ENCODE measurements at regions not wholly inside any gene's neighbourhood (a gene's known extent, or its start where the extent isn't known, plus 50 kb on each side); places are given as distances from the start of the nearest gene placed in this dataset.

- Histone ChIP-seq H3K27me3 (ENCODE audit: control insufficient read depth in 5 of 5, insufficient read depth in 4 of 5, low read length in 5 of 5) (no peaks in the 10 kb centered on the region), H3K9ac (ENCODE audit: low read length in 5 of 5) (no peak overlapping the region), H3K36me3 (ENCODE audit: control insufficient read depth in 5 of 5, insufficient read depth in 5 of 5, low read length in 5 of 5) (no peaks in the 10 kb centered on the region), H3K9me3 (ENCODE audit: control insufficient read depth in 5 of 5, low read length in 5 of 5) (peaks cover 0 to 2% (median 0%) of the 10 kb centered on the region in 5 donors), H3K27ac (ENCODE audit: low read depth, low read length) (no peak overlapping the region), H3K4me1 (ENCODE audit: control insufficient read depth in 5 of 5, insufficient read depth in 5 of 5, low read length in 5 of 5) (no peaks in the 10 kb centered on the region), H3K4me3 (ENCODE audit: low read depth in 1 of 5, low read length in 5 of 5) (no peak overlapping the region)
Observed at GRCh38 chr6:100271202-100271601, 193.5 kb downstream of the SIM1 start.

DNA sequence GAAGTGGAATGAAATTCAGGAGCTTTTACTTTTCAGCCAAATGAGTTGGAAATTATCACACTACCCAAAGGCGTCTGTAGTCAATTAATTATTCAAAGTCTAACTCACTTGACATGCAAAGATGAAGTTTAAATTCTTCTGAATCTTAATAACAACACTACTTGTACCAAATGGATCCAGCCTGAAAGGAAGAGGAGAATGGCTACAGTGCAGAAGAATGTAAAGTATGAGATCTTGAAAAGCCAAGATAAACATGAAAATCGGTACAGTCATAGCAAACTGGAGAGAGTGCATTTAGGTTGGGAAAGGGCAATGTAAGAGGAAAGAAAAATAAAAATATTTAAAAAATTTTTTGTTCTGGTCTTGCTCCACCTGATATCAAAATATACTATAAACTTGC lies 195.5 kb downstream of the SIM1 start:
- H3K27me3 ChIP-seq (ENCODE audit: control insufficient read depth in 5 of 5, insufficient read depth in 4 of 5, low read length in 5 of 5), result no peaks in the 10 kb centered on the region
- H3K36me3 ChIP-seq (ENCODE audit: control insufficient read depth in 5 of 5, insufficient read depth in 5 of 5, low read length in 5 of 5), result no peaks in the 10 kb centered on the region
- no peak overlapping the region for H3K4me3 ChIP-seq (ENCODE audit: low read depth in 1 of 5, low read length in 5 of 5)
- H3K9ac ChIP-seq (ENCODE audit: low read length in 5 of 5), result no peak overlapping the region
- peaks cover 0 to 2% (median 0%) of the 10 kb centered on the region in 5 donors for H3K9me3 ChIP-seq (ENCODE audit: control insufficient read depth in 5 of 5, low read length in 5 of 5)
- no peak overlapping the region for H3K27ac ChIP-seq (ENCODE audit: low read depth, low read length)
- H3K4me1 ChIP-seq (ENCODE audit: control insufficient read depth in 5 of 5, insufficient read depth in 5 of 5, low read length in 5 of 5), result no peaks in the 10 kb centered on the region

- no peak overlapping the region for H3K9ac ChIP-seq (ENCODE audit: low read length in 5 of 5)
- H3K27me3 ChIP-seq (ENCODE audit: control insufficient read depth in 5 of 5, insufficient read depth in 4 of 5, low read length in 5 of 5), result no peaks in the 10 kb centered on the region
- no peaks in the 10 kb centered on the region for H3K36me3 ChIP-seq (ENCODE audit: control insufficient read depth in 5 of 5, insufficient read depth in 5 of 5, low read length in 5 of 5)
- peaks cover 0 to 2% (median 0%) of the 10 kb centered on the region in 5 donors for H3K9me3 ChIP-seq (ENCODE audit: control insufficient read depth in 5 of 5, low read length in 5 of 5)
- no peak overlapping the region for H3K4me3 ChIP-seq (ENCODE audit: low read depth in 1 of 5, low read length in 5 of 5)
- no peaks in the 10 kb centered on the region for H3K4me1 ChIP-seq (ENCODE audit: control insufficient read depth in 5 of 5, insufficient read depth in 5 of 5, low read length in 5 of 5)
- no peak overlapping the region for H3K27ac ChIP-seq (ENCODE audit: low read depth, low read length)
Observed at GRCh38 chr6:100268326-100268725, 196.4 kb downstream of the SIM1 start.

DNA sequence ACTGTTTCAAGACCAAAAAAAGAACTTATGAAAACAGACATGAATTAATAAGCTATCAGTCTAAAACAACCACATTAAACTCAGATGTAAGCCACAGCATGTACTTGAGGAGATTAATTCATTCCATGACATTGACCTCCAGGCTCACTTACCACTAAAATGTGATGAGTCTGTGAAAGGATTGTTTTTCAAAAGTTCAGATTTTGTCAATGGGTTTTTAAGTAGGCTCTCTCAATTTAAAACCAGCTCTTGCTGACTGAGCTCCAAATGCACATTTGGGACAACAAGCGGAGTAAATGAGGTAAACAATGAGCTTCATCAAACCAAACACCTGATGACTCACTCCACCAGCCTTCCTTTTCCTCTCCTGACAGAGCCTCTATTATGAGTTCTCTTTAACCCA lies 197.0 kb downstream of the SIM1 start:
- Histone ChIP-seq H3K4me3 (ENCODE audit: low read depth in 1 of 5, low read length in 5 of 5) (no peak overlapping the region), H3K9ac (ENCODE audit: low read length in 5 of 5) (no peak overlapping the region), H3K36me3 (ENCODE audit: control insufficient read depth in 5 of 5, insufficient read depth in 5 of 5, low read length in 5 of 5) (no peaks in the 10 kb centered on the region), H3K4me1 (ENCODE audit: control insufficient read depth in 5 of 5, insufficient read depth in 5 of 5, low read length in 5 of 5) (no peaks in the 10 kb centered on the region), H3K9me3 (ENCODE audit: control insufficient read depth in 5 of 5, low read length in 5 of 5) (peaks cover 0 to 2% (median 0%) of the 10 kb centered on the region in 5 donors), H3K27me3 (ENCODE audit: control insufficient read depth in 5 of 5, insufficient read depth in 4 of 5, low read length in 5 of 5) (no peaks in the 10 kb centered on the region), H3K27ac (ENCODE audit: low read depth, low read length) (no peak overlapping the region)

GRCh38 chr6:100266494-100267401 lies 198.0 kb downstream of the SIM1 start:
- no peak overlapping the region for H3K9ac ChIP-seq (ENCODE audit: low read length in 5 of 5)
- H3K36me3 ChIP-seq (ENCODE audit: control insufficient read depth in 5 of 5, insufficient read depth in 5 of 5, low read length in 5 of 5), result no peaks in the 10 kb centered on the region
- H3K4me3 ChIP-seq (ENCODE audit: low read depth in 1 of 5, low read length in 5 of 5), result no peak overlapping the region
- no peaks in the 10 kb centered on the region for H3K4me1 ChIP-seq (ENCODE audit: control insufficient read depth in 5 of 5, insufficient read depth in 5 of 5, low read length in 5 of 5)
- peaks cover 0 to 2% (median 0%) of the 10 kb centered on the region in 5 donors for H3K9me3 ChIP-seq (ENCODE audit: control insufficient read depth in 5 of 5, low read length in 5 of 5)
- H3K27me3 ChIP-seq (ENCODE audit: control insufficient read depth in 5 of 5, insufficient read depth in 4 of 5, low read length in 5 of 5), result no peaks in the 10 kb centered on the region
- no peak overlapping the region for H3K27ac ChIP-seq (ENCODE audit: low read depth, low read length)

DNA sequence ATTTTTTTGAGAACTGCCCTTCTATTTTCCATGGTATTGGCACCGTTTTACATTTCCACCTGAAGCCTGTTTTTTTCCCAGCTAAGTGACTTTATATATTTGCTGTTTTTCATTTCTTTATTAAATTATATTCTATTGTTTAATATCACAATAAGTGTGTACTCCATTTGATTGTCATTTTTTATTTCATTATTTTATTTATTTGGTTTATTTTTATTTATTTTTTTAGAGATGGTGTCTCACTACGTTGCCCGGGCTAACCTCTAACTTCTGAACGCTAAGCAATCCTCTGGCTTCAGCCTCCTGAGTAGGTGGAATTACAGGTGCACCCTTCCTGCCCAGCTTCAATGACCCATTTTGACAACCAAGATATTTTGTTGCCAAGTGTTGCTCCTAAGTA lies 202.6 kb downstream of the SIM1 start:
- H3K27me3 ChIP-seq (ENCODE audit: control insufficient read depth in 5 of 5, insufficient read depth in 4 of 5, low read length in 5 of 5), result no peaks in the 10 kb centered on the region
- H3K36me3 ChIP-seq (ENCODE audit: control insufficient read depth in 5 of 5, insufficient read depth in 5 of 5, low read length in 5 of 5), result no peaks in the 10 kb centered on the region
- H3K9me3 ChIP-seq (ENCODE audit: control insufficient read depth in 5 of 5, low read length in 5 of 5), result no peaks in the 10 kb centered on the region
- no peak overlapping the region for H3K4me3 ChIP-seq (ENCODE audit: low read depth in 1 of 5, low read length in 5 of 5)
- no peak overlapping the region for H3K9ac ChIP-seq (ENCODE audit: low read length in 5 of 5)
- H3K27ac ChIP-seq (ENCODE audit: low read depth, low read length), result no peak overlapping the region
- H3K4me1 ChIP-seq (ENCODE audit: control insufficient read depth in 5 of 5, insufficient read depth in 5 of 5, low read length in 5 of 5), result no peaks in the 10 kb centered on the region

DNA sequence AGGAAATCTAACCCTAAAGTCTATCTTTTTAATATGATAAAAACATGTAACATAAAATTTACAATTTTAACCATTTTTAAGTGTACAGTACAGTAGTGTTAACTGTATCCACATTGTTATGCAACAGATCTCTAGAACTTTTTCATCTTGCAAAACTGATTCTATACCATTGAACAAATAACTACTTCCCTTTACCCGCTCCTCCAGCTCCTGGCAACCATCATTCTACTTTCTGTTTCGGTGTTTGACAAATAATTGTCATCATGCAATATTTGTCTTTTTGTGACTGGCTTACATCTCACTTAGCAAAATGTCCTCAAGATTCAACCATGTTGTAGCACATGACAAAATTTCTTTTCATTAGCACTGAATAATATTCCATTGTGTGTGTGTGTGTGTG lies 203.2 kb downstream of the SIM1 start:
- no peaks in the 10 kb centered on the region for H3K27me3 ChIP-seq (ENCODE audit: control insufficient read depth in 5 of 5, insufficient read depth in 4 of 5, low read length in 5 of 5)
- H3K4me3 ChIP-seq (ENCODE audit: low read depth in 1 of 5, low read length in 5 of 5), result no peak overlapping the region
- no peak overlapping the region for H3K27ac ChIP-seq (ENCODE audit: low read depth, low read length)
- H3K36me3 ChIP-seq (ENCODE audit: control insufficient read depth in 5 of 5, insufficient read depth in 5 of 5, low read length in 5 of 5), result no peaks in the 10 kb centered on the region
- no peak overlapping the region for H3K9ac ChIP-seq (ENCODE audit: low read length in 5 of 5)
- H3K9me3 ChIP-seq (ENCODE audit: control insufficient read depth in 5 of 5, low read length in 5 of 5), result no peaks in the 10 kb centered on the region
- H3K4me1 ChIP-seq (ENCODE audit: control insufficient read depth in 5 of 5, insufficient read depth in 5 of 5, low read length in 5 of 5), result no peaks in the 10 kb centered on the region

DNA sequence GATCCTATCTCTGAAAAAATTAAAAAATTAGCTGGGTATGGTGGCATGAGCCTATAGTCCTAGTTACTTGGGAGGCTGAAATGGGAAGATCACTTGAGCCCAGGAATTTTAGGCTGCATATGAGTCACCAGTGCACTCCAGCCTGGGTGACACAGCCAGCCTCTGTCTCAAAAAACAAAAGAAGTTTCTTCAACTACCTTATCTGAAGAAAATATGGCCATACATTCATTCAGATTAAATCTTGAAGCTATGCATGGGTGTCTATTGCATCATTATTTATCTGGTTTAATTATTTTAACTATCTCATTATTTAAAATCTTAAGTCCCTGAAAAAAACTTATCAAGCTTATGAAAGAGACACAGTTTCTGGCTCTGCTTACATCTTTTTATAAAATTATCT lies 204.1 kb downstream of the SIM1 start:
- no peak overlapping the region for H3K9ac ChIP-seq (ENCODE audit: low read length in 5 of 5)
- H3K27ac ChIP-seq (ENCODE audit: low read depth, low read length), result no peak overlapping the region
- no peaks in the 10 kb centered on the region for H3K9me3 ChIP-seq (ENCODE audit: control insufficient read depth in 5 of 5, low read length in 5 of 5)
- no peaks in the 10 kb centered on the region for H3K4me1 ChIP-seq (ENCODE audit: control insufficient read depth in 5 of 5, insufficient read depth in 5 of 5, low read length in 5 of 5)
- H3K4me3 ChIP-seq (ENCODE audit: low read depth in 1 of 5, low read length in 5 of 5), result no peak overlapping the region
- H3K36me3 ChIP-seq (ENCODE audit: control insufficient read depth in 5 of 5, insufficient read depth in 5 of 5, low read length in 5 of 5), result no peaks in the 10 kb centered on the region
- H3K27me3 ChIP-seq (ENCODE audit: control insufficient read depth in 5 of 5, insufficient read depth in 4 of 5, low read length in 5 of 5), result no peaks in the 10 kb centered on the region

DNA sequence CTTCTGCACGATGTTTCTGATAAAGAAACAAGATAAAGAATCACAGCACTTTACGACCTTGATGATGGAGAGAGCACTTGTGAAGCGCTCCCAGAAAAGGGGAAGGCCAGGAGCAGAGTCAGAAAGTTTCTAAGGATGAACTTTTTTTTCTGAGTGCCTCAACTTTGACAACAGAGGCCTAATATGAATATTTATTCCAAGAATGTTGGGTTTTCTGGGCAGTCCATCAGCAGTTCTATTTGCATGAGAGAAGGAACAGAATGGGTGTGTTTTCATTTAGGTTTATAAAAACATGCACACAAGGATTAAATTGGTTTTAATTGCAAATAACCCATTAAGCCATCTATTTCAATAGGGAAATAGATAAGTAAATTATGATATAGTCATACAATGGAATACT lies 204.9 kb downstream of the SIM1 start:
- H3K36me3 ChIP-seq (ENCODE audit: control insufficient read depth in 5 of 5, insufficient read depth in 5 of 5, low read length in 5 of 5), result no peaks in the 10 kb centered on the region
- no peak overlapping the region for H3K9ac ChIP-seq (ENCODE audit: low read length in 5 of 5)
- H3K4me3 ChIP-seq (ENCODE audit: low read depth in 1 of 5, low read length in 5 of 5), result no peak overlapping the region
- no peaks in the 10 kb centered on the region for H3K27me3 ChIP-seq (ENCODE audit: control insufficient read depth in 5 of 5, insufficient read depth in 4 of 5, low read length in 5 of 5)
- no peaks in the 10 kb centered on the region for H3K9me3 ChIP-seq (ENCODE audit: control insufficient read depth in 5 of 5, low read length in 5 of 5)
- no peak overlapping the region for H3K27ac ChIP-seq (ENCODE audit: low read depth, low read length)
- H3K4me1 ChIP-seq (ENCODE audit: control insufficient read depth in 5 of 5, insufficient read depth in 5 of 5, low read length in 5 of 5), result no peaks in the 10 kb centered on the region

GRCh38 chr6:100258752-100259151 lies 206.0 kb downstream of the SIM1 start:
- Histone ChIP-seq H3K36me3 (ENCODE audit: control insufficient read depth in 5 of 5, insufficient read depth in 5 of 5, low read length in 5 of 5) (no peaks in the 10 kb centered on the region), H3K9ac (ENCODE audit: low read length in 5 of 5) (no peak overlapping the region), H3K27ac (ENCODE audit: low read depth, low read length) (no peak overlapping the region), H3K9me3 (ENCODE audit: control insufficient read depth in 5 of 5, low read length in 5 of 5) (no peaks in the 10 kb centered on the region), H3K4me3 (ENCODE audit: low read depth in 1 of 5, low read length in 5 of 5) (no peak overlapping the region), H3K27me3 (ENCODE audit: control insufficient read depth in 5 of 5, insufficient read depth in 4 of 5, low read length in 5 of 5) (no peaks in the 10 kb centered on the region), H3K4me1 (ENCODE audit: control insufficient read depth in 5 of 5, insufficient read depth in 5 of 5, low read length in 5 of 5) (no peaks in the 10 kb centered on the region)
